HuH-7.5 (cell line): ENCODE measurements at regions not wholly inside any gene's neighbourhood (a gene's known extent, or its start where the extent isn't known, plus 50 kb on each side); places are given as distances from the start of the nearest gene placed in this dataset.

Source experiments
- DNase-seq: peaks from one replicate; pipeline ENCODE4 v3.0.0; 2011; ENCODE audit warnings: low spot score

- DNase-seq, result no peak
Measured at GRCh38 chr10:64086083-64086767, 565.0 kb downstream of the REEP3 start.

- no peak for DNase-seq
Measured at GRCh38 chr10:64089648-64090047, 568.4 kb downstream of the REEP3 start.

- no peak for DNase-seq
Measured at GRCh38 chr10:64090865-64091264, 569.7 kb downstream of the REEP3 start.

GRCh38 chr10:64091897-64092296 is 570.7 kb downstream of the REEP3 start:
- no peak for DNase-seq

- no peak for DNase-seq
Measured at GRCh38 chr10:64093304-64093703, 572.1 kb downstream of the REEP3 start.

GRCh38 chr10:64093946-64094535 is 572.8 kb downstream of the REEP3 start:
- no peak for DNase-seq

GRCh38 chr10:64096941-64097340 is 575.7 kb downstream of the REEP3 start:
- no peak for DNase-seq

- DNase-seq, result no peak
Measured at GRCh38 chr10:64097391-64098122, 576.4 kb downstream of the REEP3 start.

- DNase-seq, result no peak
Measured at GRCh38 chr10:64098994-64099393, 577.8 kb downstream of the REEP3 start.

GRCh38 chr10:64101606-64102263 is 580.5 kb downstream of the REEP3 start:
- no peak for DNase-seq

GRCh38 chr10:64102264-64102633 is 581.0 kb downstream of the REEP3 start:
- DNase-seq, result no peak

GRCh38 chr10:64102916-64103315 is 581.7 kb downstream of the REEP3 start:
- DNase-seq, result no peak

GRCh38 chr10:64103750-64104470 is 582.7 kb downstream of the REEP3 start:
- no peak for DNase-seq

GRCh38 chr10:64109926-64110495 is 588.8 kb downstream of the REEP3 start:
- DNase-seq, result no peak

GRCh38 chr10:64112701-64113355 is 591.6 kb downstream of the REEP3 start:
- DNase-seq, result no peak

- DNase-seq, result no peak
Measured at GRCh38 chr10:64113375-64113774, 592.2 kb downstream of the REEP3 start.

- DNase-seq, result no peak
Measured at GRCh38 chr10:64113792-64114191, 592.6 kb downstream of the REEP3 start.

GRCh38 chr10:64115471-64115870 is 594.3 kb downstream of the REEP3 start:
- DNase-seq, result no peak

GRCh38 chr10:64115908-64116643 is 594.9 kb downstream of the REEP3 start:
- peak; percentile 13 for DNase-seq

- no peak for DNase-seq
Measured at GRCh38 chr10:64116707-64117106, 595.5 kb downstream of the REEP3 start.

GRCh38 chr10:64118736-64119135 is 597.5 kb downstream of the REEP3 start:
- DNase-seq, result no peak
